PC-3 (cell line): ENCODE measurements at regions not wholly inside any gene's neighbourhood (a gene's known extent, or its start where the extent isn't known, plus 50 kb on each side); places are given as distances from the start of the nearest gene placed in this dataset.

Experiments
- EZH2phosphoT487 ChIP-seq: fragments of 300-600 bp; sonication (generic); IDR thresholded peaks from 2 replicates; pipeline ENCODE4 v1.6.1; 2018; ENCODE audit warnings: mild to moderate bottlenecking, antibody characterized with exemption, low read length, borderline replicate concordance
- TF ChIP-seq, protein P1 (sequence below): fragments of 300-600 bp; sonication (generic); conservative IDR thresholded peaks from 2 replicates; pipeline ENCODE4 v1.5.1; 2017; ENCODE audit warnings: antibody characterized with exemption, low read depth, mild to moderate bottlenecking, low read length

DNA sequence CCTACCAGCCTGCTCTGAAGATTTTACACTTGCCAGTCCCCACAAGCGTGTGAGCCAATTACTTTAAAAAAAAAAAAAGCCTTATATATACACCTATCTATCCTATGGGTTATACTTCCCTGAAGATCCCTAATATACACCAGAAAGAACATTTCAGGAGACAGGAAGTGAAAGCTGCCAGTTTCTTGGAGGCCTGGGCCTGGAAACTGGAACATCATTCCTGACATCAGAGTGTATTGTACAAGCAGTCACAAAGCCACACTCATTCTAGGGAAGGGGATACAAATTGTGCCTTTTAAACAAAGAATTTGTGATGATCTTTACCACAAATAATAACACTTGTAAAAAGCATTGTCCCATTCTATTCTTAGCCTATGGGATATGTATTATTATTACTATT lies 98.3 kb upstream of the FBN2 start:
- TF ChIP-seq, protein P1, sequence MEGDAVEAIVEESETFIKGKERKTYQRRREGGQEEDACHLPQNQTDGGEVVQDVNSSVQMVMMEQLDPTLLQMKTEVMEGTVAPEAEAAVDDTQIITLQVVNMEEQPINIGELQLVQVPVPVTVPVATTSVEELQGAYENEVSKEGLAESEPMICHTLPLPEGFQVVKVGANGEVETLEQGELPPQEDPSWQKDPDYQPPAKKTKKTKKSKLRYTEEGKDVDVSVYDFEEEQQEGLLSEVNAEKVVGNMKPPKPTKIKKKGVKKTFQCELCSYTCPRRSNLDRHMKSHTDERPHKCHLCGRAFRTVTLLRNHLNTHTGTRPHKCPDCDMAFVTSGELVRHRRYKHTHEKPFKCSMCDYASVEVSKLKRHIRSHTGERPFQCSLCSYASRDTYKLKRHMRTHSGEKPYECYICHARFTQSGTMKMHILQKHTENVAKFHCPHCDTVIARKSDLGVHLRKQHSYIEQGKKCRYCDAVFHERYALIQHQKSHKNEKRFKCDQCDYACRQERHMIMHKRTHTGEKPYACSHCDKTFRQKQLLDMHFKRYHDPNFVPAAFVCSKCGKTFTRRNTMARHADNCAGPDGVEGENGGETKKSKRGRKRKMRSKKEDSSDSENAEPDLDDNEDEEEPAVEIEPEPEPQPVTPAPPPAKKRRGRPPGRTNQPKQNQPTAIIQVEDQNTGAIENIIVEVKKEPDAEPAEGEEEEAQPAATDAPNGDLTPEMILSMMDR, result no peak
- TF ChIP-seq EZH2phosphoT487, result no peak
